OCI-LY3 (cell line): ENCODE measurements at regions not wholly inside any gene's neighbourhood (a gene's known extent, or its start where the extent isn't known, plus 50 kb on each side); places are given as distances from the start of the nearest gene placed in this dataset.

Source experiments
- H2AFZ ChIP-seq: fragments of 200-600, 300-600 bp; shearing (Covaris generic); 2 replicates; pipeline ENCODE4 v1.6.0; 2014; ENCODE audit warnings: antibody characterized with exemption, low read depth, low read length
- H3K27ac ChIP-seq: fragments of 200-600, 300-600 bp; sonication (generic); 2 replicates; pipeline ENCODE4 v1.5.1; 2014; ENCODE audit warnings: mild to moderate bottlenecking, low read length, moderate library complexity, mixed read lengths
- H3K27me3 ChIP-seq: fragments of 200-600, 300-600 bp; sonication (generic); 2 replicates; pipeline ENCODE4 v1.6.1; 2014; ENCODE audit warnings: low read depth, low read length, mixed read lengths
- H3K36me3 ChIP-seq: fragments of 200-600, 300-600 bp; sonication (generic); replicated peaks from 2 replicates; pipeline ENCODE3; 2014; ENCODE audit warnings: low read depth, low read length, mixed read lengths
- H3K4me1 ChIP-seq: fragments of 300-600, 200-600 bp; sonication (generic); 2 replicates; pipeline ENCODE4 v1.6.1; 2014; ENCODE audit warnings: low read length, mixed read lengths
- H3K4me2 ChIP-seq: fragments of 200-600, 300-600 bp; sonication (generic); 2 replicates; pipeline ENCODE4 v1.6.1; 2014; ENCODE audit warnings: low read length, mixed read lengths
- H3K4me3 ChIP-seq: fragments of 300-600, 200-600 bp; sonication (generic); 2 replicates; pipeline ENCODE4 v1.5.1; 2014; ENCODE audit warnings: antibody characterized with exemption, mild to moderate bottlenecking, low read length, moderate library complexity
- H3K79me2 ChIP-seq: fragments of 300-600, 200-600 bp; shearing (Covaris generic); 2 replicates; pipeline ENCODE4 v1.6.1; 2014; ENCODE audit warnings: mild to moderate bottlenecking, low read length, mixed read lengths
- H3K9ac ChIP-seq: fragments of 300-600, 200-600 bp; shearing (Covaris generic); 2 replicates; pipeline ENCODE4 v1.6.0; 2014; ENCODE audit warnings: mild to moderate bottlenecking, low read length, moderate library complexity
- H3K9me3 ChIP-seq: fragments of 200-600, 300-600 bp; shearing (Covaris generic); 2 replicates; pipeline ENCODE4 v1.6.1; 2014; ENCODE audit warnings: low read length, mixed read lengths; ENCODE audit not compliant: insufficient read depth
- H4K20me1 ChIP-seq: fragments of 200-600, 300-600 bp; sonication (generic); 2 replicates; pipeline ENCODE4 v1.6.1; 2016; ENCODE audit warnings: low read length, mixed read lengths; ENCODE audit not compliant: insufficient read depth
- CTCF ChIP-seq: fragments of 200-600, 300-600 bp; sonication (generic); IDR thresholded peaks from 2 replicates; pipeline ENCODE4 v1.5.1; 2014; ENCODE audit warnings: antibody characterized with exemption, low read length, low read depth
- EZH2phosphoT487 ChIP-seq: fragments of 200-600 bp; shearing (Covaris generic); IDR thresholded peaks from 2 replicates; pipeline ENCODE4 v1.6.1; 2018; ENCODE audit warnings: antibody characterized with exemption, mixed run types, low read depth

- H3K27ac ChIP-seq: no peak overlapping the region
- H3K9me3 ChIP-seq: no peaks in the 10 kb centered on the region
- H4K20me1 ChIP-seq: no peaks in the 10 kb centered on the region
- no peaks in the 10 kb centered on the region for H3K4me1 ChIP-seq
- H3K36me3 ChIP-seq: no peaks in the 10 kb centered on the region
- 0 out of 2 replicates have a peak, but pooled peaks cover 8% of the 10 kb centered on the region for H3K27me3 ChIP-seq
- TF ChIP-seq CTCF (no peak), EZH2phosphoT487 (no peak)
- no peak overlapping the region for H2AFZ ChIP-seq
- H3K79me2 ChIP-seq: no peaks in the 10 kb centered on the region
- H3K4me2 ChIP-seq: no peak overlapping the region
- no peak overlapping the region for H3K9ac ChIP-seq
- no peak overlapping the region for H3K4me3 ChIP-seq
Observed at GRCh38 chr16:8237452-8237851, 352.9 kb downstream of the TMEM114 start.

GRCh38 chr16:8236816-8237215 lies 353.5 kb downstream of the TMEM114 start:
- no peak overlapping the region for H2AFZ ChIP-seq
- H3K27ac ChIP-seq: no peak overlapping the region
- no peaks in the 10 kb centered on the region for H3K79me2 ChIP-seq
- no peaks in the 10 kb centered on the region for H3K9me3 ChIP-seq
- H3K36me3 ChIP-seq: no peaks in the 10 kb centered on the region
- H3K4me2 ChIP-seq: no peak overlapping the region
- H3K4me3 ChIP-seq: no peak overlapping the region
- no peaks in the 10 kb centered on the region for H3K4me1 ChIP-seq
- H3K27me3 ChIP-seq: 0 out of 2 replicates have a peak, but pooled peaks cover 8% of the 10 kb centered on the region
- TF ChIP-seq EZH2phosphoT487 (no peak), CTCF (no peak)
- H3K9ac ChIP-seq: no peak overlapping the region
- no peaks in the 10 kb centered on the region for H4K20me1 ChIP-seq

GRCh38 chr16:8230497-8230896 lies 359.8 kb downstream of the TMEM114 start:
- H3K9ac ChIP-seq: no peak overlapping the region
- 0 out of 2 replicates have a peak, but pooled peaks cover 3% of the 10 kb centered on the region for H3K27me3 ChIP-seq
- no peak overlapping the region for H2AFZ ChIP-seq
- no peak overlapping the region for H3K4me2 ChIP-seq
- H3K4me1 ChIP-seq: no peaks in the 10 kb centered on the region
- H3K79me2 ChIP-seq: no peaks in the 10 kb centered on the region
- TF ChIP-seq CTCF: no peak
- TF ChIP-seq EZH2phosphoT487: no peak
- H3K27ac ChIP-seq: no peak overlapping the region
- H3K9me3 ChIP-seq: no peaks in the 10 kb centered on the region
- no peaks in the 10 kb centered on the region for H4K20me1 ChIP-seq
- no peak overlapping the region for H3K4me3 ChIP-seq
- H3K36me3 ChIP-seq: no peaks in the 10 kb centered on the region

- Histone ChIP-seq H3K9ac (no peak overlapping the region), H3K4me2 (no peak overlapping the region), H3K9me3 (no peaks in the 10 kb centered on the region), H3K36me3 (no peaks in the 10 kb centered on the region), H3K4me1 (no peaks in the 10 kb centered on the region), H3K27me3 (0 out of 2 replicates have a peak, but pooled peaks cover 3% of the 10 kb centered on the region), H2AFZ (no peak overlapping the region), H3K79me2 (no peaks in the 10 kb centered on the region), H4K20me1 (no peaks in the 10 kb centered on the region), H3K27ac (no peak overlapping the region), H3K4me3 (no peak overlapping the region)
- TF ChIP-seq EZH2phosphoT487 (no peak), CTCF (no peak)
Observed at GRCh38 chr16:8229011-8229520, 361.2 kb downstream of the TMEM114 start.
